K562 (cell line): ENCODE measurements at regions not wholly inside any gene's neighbourhood (a gene's known extent, or its start where the extent isn't known, plus 50 kb on each side); places are given as distances from the start of the nearest gene placed in this dataset.
A peak's percentile ranks its signal among the peaks of the same experiment; 100 is the strongest.

Experiments used
- ATAC-seq: fragments of 200-7000 bp; cut with Tn5 transposase; 3 replicates; pipeline ENCODE4 v1.9.1; 2020; ENCODE audit warnings: moderate library complexity
- BruUV-seq: library from RNA; stranded (reverse); fragments of 400-500 nt; replicated peaks from 2 replicates; lab custom pipeline; 2021; lab: Mats Ljungman, UMichigan
- CTCF ChIA-PET: fragments of 300-600 bp; formaldehyde crosslinking; extraction: SDS; loops from one replicate; lab custom pipeline; 2021; ENCODE audit warnings: low intra/inter-chr PET ratio; lab: Yijun Ruan, JAX
- POLR2A ChIA-PET: fragments of 300-600, 350-650 bp; sonication (Branson Sonifier 250); formaldehyde crosslinking; extraction: SDS; loops from one replicate; lab custom pipeline; 2021; ENCODE audit warnings: antibody characterized with exemption, inconsistent platforms; lab: Yijun Ruan, JAX
- DNase-seq, 4 experiments: peaks; one replicate each; pipeline versions ENCODE4 v3.0.0 to v3.0.0-alpha.2; 2011 to 2018; ENCODE audit warnings: low spot score in 3 of 4, mixed read lengths in 3 of 4; ENCODE audit errors: extremely low read depth in 1 of 4
- FAIRE-seq: peaks from 2 replicates; lab custom pipeline; 2011; peaks lifted over from hg19 to GRCh38; lab: Jason Lieb, UNC
- H2AFZ ChIP-seq: 2 replicates; pipeline ENCODE4 v1.6.0; 2011; ENCODE audit warnings: low read depth, low read length, control low read depth, inconsistent platforms
- H3K27ac ChIP-seq: fragments of 200-600 bp; 3 replicates; pipeline ENCODE4 v1.8.0; 2011; ENCODE audit warnings: low read depth, mild to moderate bottlenecking, control low read depth, inconsistent platforms, low read length, moderate library complexity, mixed read lengths; ENCODE audit errors: extremely low read depth
- H3K27me3 ChIP-seq, 2 experiments: fragments of 300-600 bp in 1 of 2; 2 replicates in 1 of 2; 3 replicates in 1 of 2; pipeline versions ENCODE4 v1.6.0 to v1.8.0; 2011; ENCODE audit warnings: inconsistent platforms in 2 of 2, low read length in 2 of 2, mild to moderate bottlenecking in 1 of 2, mixed read lengths in 1 of 2, moderate library complexity in 1 of 2; ENCODE audit not compliant: control insufficient read depth in 2 of 2, insufficient read depth in 2 of 2
- H3K36me3 ChIP-seq: fragments of 300-600 bp; 3 replicates; pipeline ENCODE4 v1.8.0; 2011; ENCODE audit warnings: mild to moderate bottlenecking, low read length, inconsistent platforms; ENCODE audit not compliant: control insufficient read depth, insufficient read depth
- H3K4me1 ChIP-seq, 2 experiments: fragments of 200-600 bp in 1 of 2; replicated peaks in 1 of 2; 2 replicates in 1 of 2; 3 replicates in 1 of 2; pipeline versions ENCODE4 v1.5.1 to v1.8.0; 2011; ENCODE audit warnings: inconsistent platforms in 2 of 2, low read length in 2 of 2, mild to moderate bottlenecking in 1 of 2, mixed read lengths in 1 of 2, moderate library complexity in 1 of 2; ENCODE audit not compliant: control insufficient read depth in 2 of 2, insufficient read depth in 2 of 2
- H3K4me2 ChIP-seq: 2 replicates; pipeline ENCODE4 v1.6.1; 2011; ENCODE audit warnings: low read length, control low read depth, inconsistent platforms, mixed read lengths; ENCODE audit not compliant: insufficient read depth
- H3K4me3 ChIP-seq: fragments of 200-600 bp; sonication (generic), shearing (Covaris generic); 2 replicates; pipeline ENCODE4 v1.5.1; 2016; ENCODE audit warnings: control low read depth, inconsistent platforms
- H3K79me2 ChIP-seq: fragments of 200-600 bp; 3 replicates; pipeline ENCODE4 v1.8.0; 2011; ENCODE audit warnings: low read length, inconsistent platforms; ENCODE audit not compliant: control insufficient read depth, insufficient read depth
- H3K9ac ChIP-seq, 2 experiments: 2 replicates each; pipeline versions ENCODE4 v1.6.0 to v1.6.1; 2011; ENCODE audit warnings: low read depth in 2 of 2, low read length in 2 of 2, control low read depth in 1 of 2, inconsistent platforms in 1 of 2, mild to moderate bottlenecking in 1 of 2, mixed read lengths in 1 of 2; ENCODE audit not compliant: insufficient read depth in 1 of 2
- H3K9me1 ChIP-seq: one replicate; pipeline ENCODE4 v1.6.0; 2011; ENCODE audit warnings: inconsistent platforms, mild to moderate bottlenecking, low read length, moderate library complexity; ENCODE audit not compliant: control insufficient read depth, insufficient read depth
- H3K9me3 ChIP-seq: replicated peaks from 2 replicates; pipeline ENCODE4 v1.5.1; 2011; ENCODE audit warnings: low read depth, low read length, inconsistent platforms; ENCODE audit not compliant: control insufficient read depth, insufficient read depth
- H4K20me1 ChIP-seq: replicated peaks from 2 replicates; pipeline ENCODE4 v1.6.1; 2011; ENCODE audit warnings: low read length, inconsistent platforms, mixed read lengths; ENCODE audit not compliant: control insufficient read depth, insufficient read depth
- CEBPB ChIP-seq: fragments of 450-650 bp; IDR thresholded peaks from 2 replicates; pipeline ENCODE4 v1.6.1; 2016; ENCODE audit warnings: missing genetic modification characterization, missing compliant biosample characterization
- CEBPG ChIP-seq, 3 experiments: fragments of 200-800 bp in 1 of 3; sonication (Bioruptor generic) in 1 of 3; sonication (generic) in 1 of 3; formaldehyde crosslinking in 1 of 3; IDR thresholded peaks in 2 of 3; conservative IDR thresholded peaks in 1 of 3; 2 replicates each; pipeline versions ENCODE4 v1.6.1 to v1.8.0; 2016 to 2022; ENCODE audit warnings: missing compliant biosample characterization in 2 of 3, missing genetic modification characterization in 2 of 3, mild to moderate bottlenecking in 1 of 3, missing genetic modification reagents in 1 of 3
- FOSL1 ChIP-seq: fragments of 200-800 bp; sonication (Bioruptor generic); conservative IDR thresholded peaks from 2 replicates; pipeline ENCODE4 v1.6.1; 2016; ENCODE audit warnings: missing genetic modification characterization, missing compliant biosample characterization
- MAFG ChIP-seq: fragments of 450-650 bp; conservative IDR thresholded peaks from 2 replicates; pipeline ENCODE4 v1.6.1; 2016; ENCODE audit warnings: missing genetic modification characterization, missing compliant biosample characterization
- NR4A1 ChIP-seq, 2 experiments: fragments of 250-450 bp in 1 of 2; fragments of 450-650 bp in 1 of 2; sonication (Bioruptor Pico) in 1 of 2; IDR thresholded peaks; 2 replicates each; pipeline versions ENCODE4 v1.4.0 to v1.6.1; 2016 to 2020; ENCODE audit warnings: mild to moderate bottlenecking in 2 of 2, missing compliant biosample characterization in 1 of 2, missing genetic modification characterization in 1 of 2, moderate library complexity in 1 of 2
- RAD21 ChIP-seq, 2 experiments: fragments of 250-450 bp in 1 of 2; fragments of 450-650 bp in 1 of 2; sonication (Bioruptor Pico) in 1 of 2; formaldehyde crosslinking in 1 of 2; IDR thresholded peaks in 1 of 2; conservative IDR thresholded peaks in 1 of 2; 2 replicates each; pipeline versions ENCODE4 v1.4.0 to v1.8.0; 2020 to 2022; ENCODE audit warnings: mild to moderate bottlenecking in 2 of 2, moderate library complexity in 1 of 2
- TSC22D4 ChIP-seq: fragments of 450-650 bp; IDR thresholded peaks from 2 replicates; pipeline ENCODE4 v1.6.1; 2016; ENCODE audit warnings: missing genetic modification characterization, missing biosample characterization, control low read depth
- ZNF436 ChIP-seq: fragments of 250-450, 450-650 bp; sonication (Bioruptor Pico); formaldehyde crosslinking; IDR thresholded peaks from 2 replicates; pipeline ENCODE4 v1.7.0; 2020; ENCODE audit warnings: mild to moderate bottlenecking
- ZNF668 ChIP-seq: fragments of 250-450 bp; sonication (Bioruptor Pico); IDR thresholded peaks from 2 replicates; pipeline ENCODE4 v1.8.0; 2022; ENCODE audit warnings: mild to moderate bottlenecking, inconsistent platforms
- ZNF77 ChIP-seq: fragments of 250-450 bp; sonication (Bioruptor Pico); IDR thresholded peaks from 2 replicates; pipeline ENCODE4 v1.5.0; 2020
- WGBS: fragments of 100-300 bp; shearing (Covaris generic); methylation state at CpG from one replicate; pipeline ENCODE4 v1.1.6; 2016; ENCODE audit warnings: low coverage, mixed read lengths; ENCODE audit not compliant: insufficient coverage; ENCODE audit errors: missing lambda C conversion rate; 5-methylcytosine and 5-hydroxymethylcytosine counted together
- in situ Hi-C: fragments of 300-500 bp; cut with MboI; formaldehyde crosslinking; loops from 4 replicates; pipeline ENCODE4 v1.15.0; 2018; ENCODE audit warnings: inconsistent platforms, mixed read lengths
- intact Hi-C: fragments of 100-400 bp; cut with micrococcal nuclease; formaldehyde crosslinking; loops from 2 replicates; pipeline ENCODE4 v1.14.2; 2022
- TF ChIP-seq, protein P1 (sequence below), 3 experiments: IDR thresholded peaks in 2 of 3; conservative IDR thresholded peaks in 1 of 3; 2 replicates each; pipeline ENCODE4 v1.5.1; 2011 to 2012; ENCODE audit warnings: low read length in 3 of 3, mild to moderate bottlenecking in 3 of 3, control low read depth in 2 of 3, improper control_type of control experiment in 1 of 3, inconsistent platforms in 1 of 3, low read depth in 1 of 3, mixed read lengths in 1 of 3, moderate library complexity in 1 of 3; ENCODE audit not compliant: insufficient read depth in 2 of 3
- TF ChIP-seq, protein P2 (sequence below): sonication (generic); formaldehyde crosslinking; IDR thresholded peaks from 2 replicates; pipeline ENCODE4 v1.5.0; 2020; ENCODE audit warnings: missing genetic modification reagents

DNA sequence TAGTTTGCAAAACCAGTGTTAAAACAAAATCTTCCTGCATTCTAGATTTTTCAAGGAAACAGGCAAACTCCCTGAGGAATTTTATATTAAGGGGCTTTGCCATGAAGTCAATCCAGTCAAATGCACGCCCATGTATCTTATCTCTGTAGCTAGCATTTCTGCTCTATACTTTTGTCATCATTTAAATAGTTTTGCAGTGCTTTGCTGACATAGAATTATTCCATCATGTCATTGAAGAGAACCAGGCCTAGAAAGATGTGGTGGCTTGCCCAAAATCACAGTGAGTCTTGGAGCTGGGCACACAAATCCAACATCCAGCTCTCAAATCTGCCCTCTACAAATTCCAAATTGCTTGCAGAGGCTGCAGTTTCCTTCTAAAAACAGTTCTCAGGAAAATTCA lies 66.7 kb upstream of the LNX1 start:
- POLR2A ChIA-PET = no interaction called here
- no peaks in the 10 kb centered on the region for H3K4me1 ChIP-seq
- H3K79me2 ChIP-seq = no peaks in the 10 kb centered on the region
- H3K36me3 ChIP-seq = no peaks in the 10 kb centered on the region
- no peaks in the 10 kb centered on the region for H4K20me1 ChIP-seq
- in situ Hi-C loops (no loop called here), intact Hi-C loops (loop anchor here (10.0 kb wide), 1 partner anchor 643 kb away; no protein-coding TSS in a partner anchor)
- H2AFZ ChIP-seq = no peak overlapping the region
- ATAC-seq (no peak), FAIRE-seq (no peak)
- H3K9me3 ChIP-seq = no peaks in the 10 kb centered on the region
- no peak overlapping the region for H3K4me2 ChIP-seq
- peaks cover 0 to 11% of the 10 kb centered on the region in 2 experiments; a peak in 2 of 5 replicates for H3K27me3 ChIP-seq
- BruUV-seq = no TSS peak
- H3K27ac ChIP-seq = no peak overlapping the region
- no peak overlapping the region for H3K4me3 ChIP-seq
- TF ChIP-seq ZNF668 (CRISPR knock-in tag) = no peak
- TF ChIP-seq, all 486 proteins: peak for 0
- no peaks in the 10 kb centered on the region for H3K9me1 ChIP-seq
- CTCF ChIA-PET = no interaction called here
- DNase-seq = no peak
- WGBS = 0% methylated on average over 1 of the region's 1 CpG
- H3K9ac ChIP-seq = no peak overlapping the region

DNA sequence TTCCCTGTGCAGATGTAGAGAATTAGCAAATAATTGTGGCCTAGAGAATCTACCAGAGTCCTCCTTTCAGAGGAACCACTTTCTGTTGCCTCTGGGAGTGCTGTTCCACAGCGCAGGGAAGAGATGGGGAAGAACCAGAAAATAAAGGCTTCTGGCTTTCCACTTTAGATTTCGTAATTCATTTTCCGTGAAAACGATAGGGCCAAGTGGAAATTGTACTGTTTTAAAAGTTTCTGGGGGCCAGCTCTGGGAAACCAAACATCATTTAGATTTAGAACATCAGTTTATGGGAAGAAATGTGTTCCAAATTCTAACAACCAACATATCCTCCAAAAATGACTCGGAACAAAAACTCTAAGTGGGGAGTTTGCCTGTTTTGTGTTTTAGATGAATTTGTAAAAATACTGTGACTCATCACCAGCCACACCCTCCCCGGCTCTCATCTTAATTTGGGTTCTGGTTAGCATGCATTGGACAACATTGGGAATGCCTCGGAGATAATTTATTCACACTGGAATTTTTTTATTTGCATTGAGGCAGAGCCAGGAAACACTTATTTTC lies 65.2 kb upstream of the LNX1 start:
- Histone ChIP-seq H4K20me1 (no peaks in the 10 kb centered on the region), H3K79me2 (no peaks in the 10 kb centered on the region), H3K36me3 (no peaks in the 10 kb centered on the region), H3K4me1 (no peaks in the 10 kb centered on the region), H3K4me2 (no peak overlapping the region), H3K9ac (no peak overlapping the region), H3K27me3 (peaks cover 0 to 11% of the 10 kb centered on the region in 2 experiments; a peak in 2 of 5 replicates), H3K9me3 (no peaks in the 10 kb centered on the region), H3K27ac (no peak overlapping the region), H3K4me3 (no peak overlapping the region), H3K9me1 (no peaks in the 10 kb centered on the region), H2AFZ (no peak overlapping the region)
- intact Hi-C loops = loop anchor here (10.0 kb wide), 1 partner anchor 642 kb away; no protein-coding TSS in a partner anchor
- BruUV-seq = no TSS peak
- in situ Hi-C loops = no loop called here
- CTCF ChIA-PET = no interaction called here
- 2% methylated on average over 7 of the region's 7 CpGs for WGBS
- no peak for DNase-seq
- ATAC-seq = peak; percentile 51; the same call in 1 of the 3 replicates
- POLR2A ChIA-PET = no interaction called here
- FAIRE-seq = no peak
- TF ChIP-seq ZNF436 (CRISPR knock-in tag) (no peak), MAFG (tag) (no peak), NR4A1 (CRISPR knock-in tag; IDR thresholded peaks at IDR 0.05) (no peak), NR4A1 (tag; IDR thresholded peaks at IDR 0.05) (no peak), RAD21 (CRISPR knock-in tag; conservative IDR thresholded peaks at IDR 0.05 in 1 of 2, IDR thresholded peaks at IDR 0.05 in 1 of 2) (peak; percentile 6 to 45; a peak in 3 of 4 replicates), FOSL1 (tag) (peak; percentile 41; the same call in 1 of the 2 replicates), CEBPG (CRISPR knock-in tag; IDR thresholded peaks at IDR 0.05) (no peak), CEBPG (tag; conservative IDR thresholded peaks at IDR 0.05 in 1 of 2, IDR thresholded peaks at IDR 0.05 in 1 of 2) (peak in 1 of 2 experiments; percentile 59; a peak in 1 of 4 replicates), ZNF77 (CRISPR knock-in tag) (no peak), TSC22D4 (tag) (no peak), CEBPB (0 out of 2 replicates have a peak, but pooled peaks have one; percentile 27)
- TF ChIP-seq, protein P1, sequence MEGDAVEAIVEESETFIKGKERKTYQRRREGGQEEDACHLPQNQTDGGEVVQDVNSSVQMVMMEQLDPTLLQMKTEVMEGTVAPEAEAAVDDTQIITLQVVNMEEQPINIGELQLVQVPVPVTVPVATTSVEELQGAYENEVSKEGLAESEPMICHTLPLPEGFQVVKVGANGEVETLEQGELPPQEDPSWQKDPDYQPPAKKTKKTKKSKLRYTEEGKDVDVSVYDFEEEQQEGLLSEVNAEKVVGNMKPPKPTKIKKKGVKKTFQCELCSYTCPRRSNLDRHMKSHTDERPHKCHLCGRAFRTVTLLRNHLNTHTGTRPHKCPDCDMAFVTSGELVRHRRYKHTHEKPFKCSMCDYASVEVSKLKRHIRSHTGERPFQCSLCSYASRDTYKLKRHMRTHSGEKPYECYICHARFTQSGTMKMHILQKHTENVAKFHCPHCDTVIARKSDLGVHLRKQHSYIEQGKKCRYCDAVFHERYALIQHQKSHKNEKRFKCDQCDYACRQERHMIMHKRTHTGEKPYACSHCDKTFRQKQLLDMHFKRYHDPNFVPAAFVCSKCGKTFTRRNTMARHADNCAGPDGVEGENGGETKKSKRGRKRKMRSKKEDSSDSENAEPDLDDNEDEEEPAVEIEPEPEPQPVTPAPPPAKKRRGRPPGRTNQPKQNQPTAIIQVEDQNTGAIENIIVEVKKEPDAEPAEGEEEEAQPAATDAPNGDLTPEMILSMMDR (IDR thresholded peaks at IDR 0.05 in 2 of 3, conservative IDR thresholded peaks at IDR 0.05 in 1 of 3; ENCODE audit: insufficient read depth in 2 of 3, low read depth in 1 of 3, low read length in 3 of 3) = peak; percentile 23 to 30 (median 28); a peak in 2 of 6 replicates
- TF ChIP-seq, protein P2, sequence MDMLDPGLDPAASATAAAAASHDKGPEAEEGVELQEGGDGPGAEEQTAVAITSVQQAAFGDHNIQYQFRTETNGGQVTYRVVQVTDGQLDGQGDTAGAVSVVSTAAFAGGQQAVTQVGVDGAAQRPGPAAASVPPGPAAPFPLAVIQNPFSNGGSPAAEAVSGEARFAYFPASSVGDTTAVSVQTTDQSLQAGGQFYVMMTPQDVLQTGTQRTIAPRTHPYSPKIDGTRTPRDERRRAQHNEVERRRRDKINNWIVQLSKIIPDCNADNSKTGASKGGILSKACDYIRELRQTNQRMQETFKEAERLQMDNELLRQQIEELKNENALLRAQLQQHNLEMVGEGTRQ (CRISPR knock-in tag) = no peak
